PC-3 (cell line): ENCODE measurements at regions not wholly inside any gene's neighbourhood (a gene's known extent, or its start where the extent isn't known, plus 50 kb on each side); places are given as distances from the start of the nearest gene placed in this dataset.

Experiments used
- ATAC-seq: fragments of 200-7000 bp; cut with Tn5 transposase; 2 replicates; pipeline ENCODE4 v1.9.1; 2020; ENCODE audit warnings: mild to moderate bottlenecking, moderate library complexity
- BruUV-seq: library from RNA; stranded (reverse); fragments of 400-500 nt; replicated peaks from 2 replicates; lab custom pipeline; 2021; lab: Mats Ljungman, UMichigan
- CTCF ChIA-PET: fragments of 300-600 bp; sonication (Branson Sonifier 250); formaldehyde crosslinking; loops from one replicate; lab custom pipeline; 2022; ENCODE audit warnings: antibody characterized with exemption; lab: Charles Lee
- POLR2A ChIA-PET: fragments of 300-600 bp; sonication (Branson Sonifier 250); formaldehyde crosslinking; loops from one replicate; lab custom pipeline; 2022; ENCODE audit warnings: antibody characterized with exemption; ENCODE audit not compliant: unreplicated experiment; lab: Charles Lee
- DNase-seq: peaks from one replicate; pipeline ENCODE4 v3.0.0-alpha.2; 2015
- H2AFZ ChIP-seq: fragments of 300-600 bp; sonication (generic); 2 replicates; pipeline ENCODE4 v1.6.0; 2016; ENCODE audit warnings: antibody characterized with exemption, low read length
- H3F3A ChIP-seq: fragments of 300-600 bp; sonication (generic); one replicate; pipeline ENCODE4 v1.6.0; 2017; ENCODE audit warnings: antibody characterized with exemption, low read length, control low read depth, mild to moderate bottlenecking; ENCODE audit not compliant: unreplicated experiment
- H3K27ac ChIP-seq: fragments of 300-600 bp; sonication (generic); 2 replicates; pipeline ENCODE4 v1.5.1; 2016; ENCODE audit warnings: mild to moderate bottlenecking, low read length
- H3K27me3 ChIP-seq: fragments of 300-600 bp; sonication (generic); 2 replicates; pipeline ENCODE4 v1.6.1; 2016; ENCODE audit warnings: low read length, mixed read lengths
- H3K36me3 ChIP-seq: fragments of 300-600 bp; sonication (generic); 2 replicates; pipeline ENCODE4 v1.6.1; 2016; ENCODE audit warnings: low read depth, mixed run types, low read length, mixed read lengths
- H3K4me1 ChIP-seq: fragments of 300-600 bp; sonication (generic); 2 replicates; pipeline ENCODE4 v1.5.1; 2016; ENCODE audit warnings: low read length; ENCODE audit not compliant: insufficient read depth
- H3K4me2 ChIP-seq: fragments of 300-600 bp; sonication (generic); 2 replicates; pipeline ENCODE4 v1.6.0; 2016; ENCODE audit warnings: low read length
- H3K4me3 ChIP-seq: fragments of 300-600 bp; sonication (generic); 2 replicates; pipeline ENCODE4 v1.5.1; 2016; ENCODE audit warnings: mild to moderate bottlenecking, low read length, mixed read lengths
- H3K79me2 ChIP-seq: fragments of 300-600 bp; sonication (generic); 2 replicates; pipeline ENCODE4 v1.6.1; 2017; ENCODE audit warnings: low read length, mixed read lengths
- H3K9ac ChIP-seq: fragments of 300-600 bp; sonication (generic); 2 replicates; pipeline ENCODE4 v1.6.0; 2016; ENCODE audit warnings: mild to moderate bottlenecking, low read length
- H3K9me2 ChIP-seq: fragments of 300-600 bp; sonication (generic); replicated peaks from 2 replicates; pipeline ENCODE4 v1.6.1; 2016; ENCODE audit warnings: mixed run types, low read length, mixed read lengths
- H3K9me3 ChIP-seq: fragments of 300-600 bp; sonication (generic); 2 replicates; pipeline ENCODE4 v1.6.1; 2016; ENCODE audit warnings: low read length, mixed read lengths
- H4K20me1 ChIP-seq: fragments of 300-600 bp; sonication (generic); 2 replicates; pipeline ENCODE4 v1.6.1; 2016; ENCODE audit warnings: low read length, mixed read lengths
- EZH2 ChIP-seq: fragments of 300-600 bp; sonication (generic); IDR thresholded peaks from one replicate; pipeline ENCODE4 v1.6.1; 2017; ENCODE audit warnings: antibody characterized with exemption, mild to moderate bottlenecking, low read length; ENCODE audit not compliant: unreplicated experiment
- EZH2phosphoT487 ChIP-seq: fragments of 300-600 bp; sonication (generic); IDR thresholded peaks from 2 replicates; pipeline ENCODE4 v1.6.1; 2018; ENCODE audit warnings: mild to moderate bottlenecking, antibody characterized with exemption, low read length, borderline replicate concordance
- intact Hi-C: fragments of 100-400 bp; cut with micrococcal nuclease; formaldehyde crosslinking; loops from 2 replicates; pipeline ENCODE4 v1.9.0; 2023
- TF ChIP-seq, protein P1 (sequence below): fragments of 300-600 bp; sonication (generic); conservative IDR thresholded peaks from 2 replicates; pipeline ENCODE4 v1.5.1; 2017; ENCODE audit warnings: antibody characterized with exemption, low read depth, mild to moderate bottlenecking, low read length

DNA sequence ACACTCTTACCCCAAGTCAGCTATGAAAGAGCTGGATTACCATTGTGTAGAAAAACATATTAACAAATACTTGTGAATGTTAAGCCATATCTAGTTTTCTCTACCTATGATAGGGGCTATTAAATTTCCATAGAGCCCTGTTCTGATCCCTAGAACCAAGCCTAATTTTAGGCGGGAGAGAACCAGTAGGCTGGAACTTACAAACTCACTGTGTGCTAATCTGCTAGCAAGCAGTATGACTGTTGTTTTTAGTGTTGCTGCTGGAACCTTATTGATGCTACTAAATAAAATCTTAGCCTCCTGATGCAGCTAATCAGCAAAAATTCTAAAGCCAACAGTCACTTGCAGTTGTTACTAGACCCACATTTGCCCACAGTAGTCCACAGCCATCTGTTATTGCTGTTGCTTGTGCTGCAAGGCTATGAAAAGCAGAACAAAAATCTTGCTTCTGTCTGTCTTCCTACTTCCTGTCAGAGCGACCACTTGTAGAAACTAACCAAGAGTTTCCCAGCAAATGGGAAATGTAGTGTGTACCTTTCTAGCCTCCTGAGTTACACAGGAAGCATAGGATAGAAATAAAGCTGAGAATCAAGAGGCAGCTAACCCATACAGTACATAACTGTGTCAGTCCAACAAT, 368.4 kb downstream of the ARL4A start:
- intact Hi-C loops = no loop called here
- no peaks in the 10 kb centered on the region for H3K9me3 ChIP-seq
- no peak for DNase-seq
- no TSS peak for BruUV-seq
- no peak overlapping the region for H3K27ac ChIP-seq
- H2AFZ ChIP-seq = no peak overlapping the region
- TF ChIP-seq EZH2phosphoT487 (no peak), EZH2 (no peak)
- TF ChIP-seq, protein P1, sequence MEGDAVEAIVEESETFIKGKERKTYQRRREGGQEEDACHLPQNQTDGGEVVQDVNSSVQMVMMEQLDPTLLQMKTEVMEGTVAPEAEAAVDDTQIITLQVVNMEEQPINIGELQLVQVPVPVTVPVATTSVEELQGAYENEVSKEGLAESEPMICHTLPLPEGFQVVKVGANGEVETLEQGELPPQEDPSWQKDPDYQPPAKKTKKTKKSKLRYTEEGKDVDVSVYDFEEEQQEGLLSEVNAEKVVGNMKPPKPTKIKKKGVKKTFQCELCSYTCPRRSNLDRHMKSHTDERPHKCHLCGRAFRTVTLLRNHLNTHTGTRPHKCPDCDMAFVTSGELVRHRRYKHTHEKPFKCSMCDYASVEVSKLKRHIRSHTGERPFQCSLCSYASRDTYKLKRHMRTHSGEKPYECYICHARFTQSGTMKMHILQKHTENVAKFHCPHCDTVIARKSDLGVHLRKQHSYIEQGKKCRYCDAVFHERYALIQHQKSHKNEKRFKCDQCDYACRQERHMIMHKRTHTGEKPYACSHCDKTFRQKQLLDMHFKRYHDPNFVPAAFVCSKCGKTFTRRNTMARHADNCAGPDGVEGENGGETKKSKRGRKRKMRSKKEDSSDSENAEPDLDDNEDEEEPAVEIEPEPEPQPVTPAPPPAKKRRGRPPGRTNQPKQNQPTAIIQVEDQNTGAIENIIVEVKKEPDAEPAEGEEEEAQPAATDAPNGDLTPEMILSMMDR = no peak
- no peak overlapping the region for H3K4me3 ChIP-seq
- no peaks in the 10 kb centered on the region for H3K9me2 ChIP-seq
- no peaks in the 10 kb centered on the region for H3K36me3 ChIP-seq
- no peak for ATAC-seq
- no peaks in the 10 kb centered on the region for H3K27me3 ChIP-seq
- POLR2A ChIA-PET = no interaction called here
- H3F3A ChIP-seq = no peaks in the 10 kb centered on the region
- no peaks in the 10 kb centered on the region for H4K20me1 ChIP-seq
- CTCF ChIA-PET = no interaction called here
- peaks cover 15% of the 10 kb centered on the region for H3K4me1 ChIP-seq
- H3K9ac ChIP-seq = no peak overlapping the region
- no peaks in the 10 kb centered on the region for H3K79me2 ChIP-seq
- H3K4me2 ChIP-seq = no peak overlapping the region

GRCh38 chr7:13057462-13058200, 370.2 kb downstream of the ARL4A start:
- DNase-seq (no peak), ATAC-seq (no peak)
- Histone ChIP-seq H3K79me2 (no peaks in the 10 kb centered on the region), H3K9me3 (no peaks in the 10 kb centered on the region), H3K4me2 (no peak overlapping the region), H3F3A (no peaks in the 10 kb centered on the region), H3K36me3 (no peaks in the 10 kb centered on the region), H4K20me1 (no peaks in the 10 kb centered on the region), H3K27ac (no peak overlapping the region), H2AFZ (no peak overlapping the region), H3K9me2 (no peaks in the 10 kb centered on the region), H3K27me3 (no peaks in the 10 kb centered on the region), H3K9ac (no peak overlapping the region), H3K4me1 (peaks cover 13% of the 10 kb centered on the region), H3K4me3 (no peak overlapping the region)
- ChIA-PET CTCF (no interaction called here), POLR2A (no interaction called here)
- no TSS peak for BruUV-seq
- no peak for TF ChIP-seq EZH2phosphoT487
- TF ChIP-seq, protein P1 = no peak
- intact Hi-C loops = no loop called here

GRCh38 chr7:13060173-13060572, 372.7 kb downstream of the ARL4A start:
- DNase-seq = no peak
- CTCF ChIA-PET = no interaction called here
- Histone ChIP-seq H3K4me2 (no peak overlapping the region), H3K9me3 (no peaks in the 10 kb centered on the region), H4K20me1 (no peaks in the 10 kb centered on the region), H2AFZ (no peak overlapping the region), H3F3A (no peaks in the 10 kb centered on the region), H3K36me3 (no peaks in the 10 kb centered on the region), H3K27me3 (no peaks in the 10 kb centered on the region), H3K9ac (no peak overlapping the region), H3K4me1 (peaks cover 13% of the 10 kb centered on the region), H3K9me2 (no peaks in the 10 kb centered on the region), H3K79me2 (no peaks in the 10 kb centered on the region), H3K4me3 (no peak overlapping the region), H3K27ac (no peak overlapping the region)
- POLR2A ChIA-PET = no interaction called here
- ATAC-seq = no peak
- no TSS peak for BruUV-seq
- TF ChIP-seq EZH2phosphoT487 = no peak
- no peak for TF ChIP-seq EZH2
- intact Hi-C loops = no loop called here
